H54 (cell line): ENCODE measurements at regions not wholly inside any gene's neighbourhood (a gene's known extent, or its start where the extent isn't known, plus 50 kb on each side); places are given as distances from the start of the nearest gene placed in this dataset.

Source experiments
- DNase-seq: peaks from one replicate; pipeline ENCODE4 v3.0.0; 2011; ENCODE audit warnings: low spot score, mixed read lengths; ENCODE audit not compliant: insufficient read length
- FAIRE-seq: peaks from 3 replicates; lab custom pipeline; 2011; peaks lifted over from hg19 to GRCh38; lab: Jason Lieb, UNC
- POLR2A ChIP-seq: IDR thresholded peaks from 2 replicates; pipeline ENCODE4 v1.6.1; 2011; ENCODE audit warnings: low read depth, mild to moderate bottlenecking, low read length

DNA sequence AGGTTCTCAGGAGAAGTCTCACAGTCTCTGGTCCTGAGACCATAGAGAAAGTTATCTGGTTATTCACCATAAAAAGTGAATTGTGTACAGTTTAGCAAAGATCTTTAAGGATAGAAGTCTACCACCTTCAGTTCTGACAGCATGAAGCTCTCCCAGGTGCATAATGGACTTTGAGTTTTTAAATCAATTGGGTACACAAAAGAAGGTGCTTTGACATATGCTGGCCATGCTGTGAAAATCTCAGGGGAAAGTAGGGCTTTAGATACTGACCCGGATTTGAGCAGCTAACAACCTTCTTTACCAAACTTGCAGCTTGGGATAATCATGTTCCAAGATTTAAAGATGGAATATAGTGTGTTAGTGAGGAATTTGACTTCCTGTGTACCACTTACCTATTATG is 264.2 kb downstream of the ZSWIM6 start:
- no peak for TF ChIP-seq POLR2A
- DNase-seq, result no peak
- FAIRE-seq, result no peak

DNA sequence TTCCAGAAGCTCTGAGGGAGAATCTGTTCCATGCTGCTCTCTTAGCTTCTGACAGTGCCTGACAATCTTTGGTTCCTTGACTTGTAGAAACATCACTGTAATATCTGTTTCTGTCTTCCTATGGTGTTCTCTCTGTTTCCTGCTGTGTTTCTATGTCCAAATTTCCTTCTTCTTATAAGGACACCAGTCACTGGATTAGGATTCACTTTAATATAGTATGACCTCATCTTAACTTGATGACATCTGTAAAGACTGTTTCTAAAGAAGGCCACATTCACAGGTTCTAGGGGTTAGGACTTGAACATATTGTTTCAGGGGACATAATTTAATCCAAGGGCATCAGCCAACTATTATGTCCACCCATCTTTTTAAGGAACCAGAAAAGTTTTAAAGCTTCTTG is 265.6 kb downstream of the ZSWIM6 start:
- FAIRE-seq, result no peak
- DNase-seq, result no peak
- no peak for TF ChIP-seq POLR2A

DNA sequence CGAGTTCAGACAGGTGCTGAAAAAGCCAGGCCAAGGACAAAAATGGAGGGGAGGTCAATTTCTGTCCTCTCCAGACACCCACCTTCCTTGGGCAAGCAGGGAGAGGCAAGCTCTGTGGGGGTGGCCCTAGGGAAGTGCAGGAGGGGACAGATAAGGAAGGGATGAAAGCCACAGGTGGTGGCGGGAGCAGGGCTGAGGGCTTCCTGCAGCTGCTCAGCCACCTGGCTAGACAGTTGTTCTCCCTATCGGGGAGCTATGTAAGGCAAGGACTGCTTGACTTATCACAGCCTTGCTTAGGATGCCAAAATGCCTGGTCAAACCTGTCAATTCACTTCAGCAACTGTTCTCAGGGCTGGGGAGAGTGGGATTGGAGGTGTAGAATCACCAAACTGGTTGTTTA is 266.1 kb downstream of the ZSWIM6 start:
- no peak for DNase-seq
- TF ChIP-seq POLR2A, result no peak
- FAIRE-seq, result no peak

DNA sequence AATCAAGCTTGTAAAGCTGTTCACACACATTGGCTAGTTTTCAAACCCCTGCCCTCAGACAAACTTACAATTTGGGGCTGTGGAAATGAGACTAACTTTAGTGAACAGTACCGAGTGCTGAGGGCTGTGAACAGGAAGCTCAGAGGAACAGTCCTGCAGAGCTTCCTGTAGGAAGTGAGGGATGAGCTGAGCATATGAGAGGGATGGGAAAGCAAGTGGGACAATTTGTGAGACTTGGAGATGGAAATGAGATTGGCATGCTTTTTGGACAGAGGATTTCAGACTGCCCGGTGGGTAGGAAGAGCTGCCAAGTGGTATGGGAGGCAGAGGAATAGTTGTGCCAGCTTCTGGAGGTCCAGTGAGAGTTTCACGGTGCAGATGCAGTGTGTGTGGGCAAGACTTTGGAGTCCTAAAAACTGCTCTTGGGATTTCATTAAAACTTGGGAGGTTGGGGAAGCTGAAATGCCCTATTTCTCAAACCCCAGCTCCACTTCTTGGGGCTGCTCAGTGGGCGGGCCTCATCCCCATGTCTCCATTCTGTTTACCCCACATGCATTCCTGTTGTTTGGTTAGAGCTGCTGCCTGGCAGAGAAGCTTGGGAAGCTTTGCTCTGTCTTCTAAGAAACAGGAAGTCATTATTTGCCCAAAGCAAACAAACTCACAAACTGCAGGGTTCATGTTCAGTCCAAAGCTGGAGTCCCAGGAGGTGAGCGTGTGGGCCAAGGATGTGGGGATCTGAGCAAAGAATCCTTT is 267.5 kb downstream of the ZSWIM6 start:
- DNase-seq, result no peak
- TF ChIP-seq POLR2A, result no peak
- no peak for FAIRE-seq

DNA sequence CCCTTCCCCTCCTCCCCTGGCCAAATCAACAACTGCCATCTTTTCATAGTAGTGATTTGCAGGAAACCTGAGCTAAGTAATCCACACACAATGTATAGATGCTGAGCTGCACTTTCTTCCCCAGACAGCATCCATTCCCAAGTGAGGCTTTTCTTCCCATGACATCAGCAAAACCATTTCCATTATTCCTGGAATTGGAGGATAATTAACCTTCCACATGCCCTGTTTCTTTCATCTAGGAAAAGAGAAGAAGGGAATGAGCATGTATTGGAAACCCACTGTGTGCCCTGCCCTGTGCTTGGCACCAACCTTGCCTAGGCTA is 268.0 kb downstream of the ZSWIM6 start:
- TF ChIP-seq POLR2A, result no peak
- DNase-seq (no peak), FAIRE-seq (no peak)

DNA sequence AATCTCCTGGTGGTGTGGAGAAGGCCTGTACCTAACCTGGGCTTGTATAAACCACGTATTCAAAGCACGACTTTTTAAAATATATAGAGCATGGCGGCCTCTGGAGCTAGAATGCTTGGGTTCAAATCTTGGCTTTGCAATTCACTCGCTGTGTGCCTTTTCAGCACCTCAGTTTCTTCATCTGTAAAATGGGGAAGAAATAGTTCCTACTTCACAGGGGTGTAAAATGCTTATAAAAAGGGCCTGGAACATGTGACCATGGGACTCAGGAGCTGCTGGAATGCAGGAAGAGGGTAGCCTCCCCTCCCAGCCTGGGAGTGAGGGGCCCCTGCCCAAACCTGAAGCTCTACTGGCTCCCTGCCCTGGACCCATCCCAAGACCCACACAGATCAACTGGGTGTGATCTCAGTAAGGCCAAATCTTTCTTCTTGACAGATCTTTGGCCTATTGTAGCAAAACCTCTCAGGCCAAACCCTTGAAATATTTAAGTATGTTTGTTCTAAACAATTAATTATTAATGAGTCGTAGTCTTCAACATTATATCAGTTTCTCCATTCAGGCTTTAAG is 269.0 kb downstream of the ZSWIM6 start:
- no peak for TF ChIP-seq POLR2A
- no peak for FAIRE-seq
- no peak for DNase-seq

DNA sequence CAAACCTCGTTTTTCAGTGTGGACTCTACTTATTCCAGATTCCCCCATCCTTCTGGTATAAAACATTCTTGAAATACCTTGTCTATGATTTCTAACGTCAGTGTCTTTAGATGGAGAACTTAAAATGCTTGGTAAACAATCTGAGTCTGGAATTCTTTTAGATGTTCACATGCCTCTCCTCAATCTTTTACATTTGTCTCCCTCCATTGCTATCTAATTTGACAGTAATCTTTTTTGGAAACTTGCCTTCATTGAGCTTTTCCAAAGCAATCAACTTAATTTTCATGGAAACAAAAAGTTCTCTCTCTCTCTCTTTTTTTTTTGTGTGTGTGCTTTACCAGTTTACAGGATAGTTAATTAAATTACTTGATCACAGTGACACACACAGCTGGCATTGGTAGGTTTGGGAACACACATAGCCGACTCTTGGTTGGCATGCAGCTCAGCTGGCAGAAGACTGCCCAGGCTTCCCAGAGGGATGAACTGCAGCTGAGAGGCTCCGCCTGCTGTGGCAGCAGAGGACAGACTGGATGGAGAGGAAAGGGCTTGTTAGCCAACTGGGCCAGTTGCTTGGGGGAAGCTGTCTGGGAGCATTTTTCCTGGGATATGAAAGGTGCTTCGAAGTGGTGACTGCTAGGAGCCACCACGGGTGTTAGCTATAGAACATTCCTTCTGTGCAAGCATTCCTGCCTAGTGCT is 271.3 kb downstream of the ZSWIM6 start:
- TF ChIP-seq POLR2A, result no peak
- FAIRE-seq, result no peak
- DNase-seq, result no peak

DNA sequence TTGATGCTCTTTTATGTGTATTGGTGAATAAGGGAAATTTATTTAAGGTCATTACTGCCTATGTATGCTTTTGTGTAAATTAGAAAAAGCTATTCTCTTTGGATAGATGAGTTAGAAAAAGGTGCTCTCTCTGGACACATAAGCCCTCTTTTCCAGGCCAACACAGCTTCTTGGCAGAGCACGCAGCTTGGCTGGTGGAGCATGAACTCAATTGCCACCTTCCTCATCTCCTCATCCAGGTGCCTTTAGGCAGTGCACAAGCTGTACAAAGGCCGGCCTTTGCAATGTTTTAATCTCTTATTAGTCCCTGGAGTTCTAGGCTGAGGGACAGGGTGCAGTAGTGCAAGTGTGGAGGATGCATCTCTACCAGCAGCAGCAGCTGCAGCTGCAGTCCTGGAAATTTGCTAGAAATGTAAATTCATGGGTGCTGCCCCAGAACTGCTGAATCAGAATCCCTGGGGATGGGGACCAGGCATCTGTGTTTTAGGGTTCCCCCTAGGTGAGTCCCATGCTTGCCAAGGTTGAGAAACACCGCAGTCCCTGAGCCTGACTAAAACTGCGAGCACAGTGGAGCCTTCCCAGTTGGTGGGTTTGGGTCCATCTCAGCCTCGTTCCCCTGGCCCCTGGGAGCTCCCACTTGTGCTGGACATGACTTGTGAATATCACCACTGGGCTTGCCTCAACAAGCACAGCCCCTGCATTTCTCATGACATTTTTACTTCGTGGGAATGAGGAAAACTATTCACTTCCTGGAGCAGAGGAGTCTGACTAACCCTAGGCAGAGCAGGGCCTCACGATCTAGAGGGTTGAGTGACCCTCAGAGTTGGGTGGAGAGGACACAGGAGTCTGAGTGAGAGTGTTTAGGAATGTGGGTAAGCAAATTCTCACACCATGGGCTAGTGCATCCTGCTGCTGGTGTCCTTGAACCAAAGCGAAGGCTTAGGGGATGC is 272.3 kb downstream of the ZSWIM6 start:
- FAIRE-seq (no peak), DNase-seq (no peak)
- TF ChIP-seq POLR2A, result no peak

DNA sequence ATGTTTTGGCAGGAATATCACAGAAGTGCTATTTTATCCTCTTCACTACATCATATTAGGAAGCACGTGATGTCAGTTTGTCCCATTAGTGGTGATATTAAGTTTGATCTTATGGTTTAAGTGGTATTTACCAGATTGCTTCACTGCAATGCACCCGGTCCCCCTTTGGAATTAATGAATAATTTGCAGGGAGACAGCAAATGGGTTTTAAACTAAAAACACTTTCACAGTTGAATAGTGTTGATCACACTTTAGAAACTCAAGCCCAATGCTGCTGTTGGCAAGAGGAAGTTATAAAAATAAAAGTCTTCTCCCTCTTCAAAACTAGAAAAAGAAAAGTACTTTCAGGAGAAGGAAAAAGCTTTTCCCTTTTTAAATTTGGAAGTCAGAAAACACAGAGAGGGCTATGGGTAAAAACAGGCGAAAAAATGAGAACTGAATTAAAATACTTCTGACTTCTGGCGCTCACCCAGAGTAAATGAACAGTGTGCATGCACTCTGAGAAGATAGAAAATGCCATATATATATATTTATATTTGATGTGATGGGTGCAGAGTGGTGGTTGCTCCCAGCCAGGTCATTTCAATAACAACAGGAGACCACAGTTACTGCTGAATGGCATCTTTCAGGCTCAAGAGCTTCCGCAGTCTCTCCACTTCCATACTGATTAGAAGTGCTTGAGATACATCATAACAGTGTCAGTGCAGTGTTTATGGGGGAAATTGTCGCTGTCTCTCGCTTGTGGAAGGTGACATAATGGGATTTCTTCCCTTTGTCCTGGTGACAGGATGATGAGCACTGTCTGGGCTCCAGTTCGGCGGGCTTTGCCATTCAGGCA is 278.0 kb downstream of the ZSWIM6 start:
- no peak for TF ChIP-seq POLR2A
- no peak for FAIRE-seq
- no peak for DNase-seq

DNA sequence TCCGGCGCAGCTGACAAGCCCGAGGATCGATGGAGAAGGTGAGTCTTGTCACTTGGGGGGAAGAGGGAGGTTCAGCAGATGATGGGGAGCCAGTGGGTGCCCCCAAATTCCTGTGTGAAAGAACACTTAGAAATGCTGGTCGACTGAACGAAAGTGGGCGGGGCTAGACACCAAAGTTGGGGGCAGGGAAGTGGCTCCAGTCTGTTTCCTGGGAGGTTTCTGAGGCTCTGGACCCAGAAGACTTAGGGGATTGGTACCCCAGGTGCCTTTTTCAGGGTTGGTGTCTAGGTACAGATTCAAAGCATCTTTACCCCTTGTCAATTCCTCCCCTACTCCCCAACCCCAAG is 278.6 kb downstream of the ZSWIM6 start:
- TF ChIP-seq POLR2A, result no peak
- FAIRE-seq (no peak), DNase-seq (no peak)

DNA sequence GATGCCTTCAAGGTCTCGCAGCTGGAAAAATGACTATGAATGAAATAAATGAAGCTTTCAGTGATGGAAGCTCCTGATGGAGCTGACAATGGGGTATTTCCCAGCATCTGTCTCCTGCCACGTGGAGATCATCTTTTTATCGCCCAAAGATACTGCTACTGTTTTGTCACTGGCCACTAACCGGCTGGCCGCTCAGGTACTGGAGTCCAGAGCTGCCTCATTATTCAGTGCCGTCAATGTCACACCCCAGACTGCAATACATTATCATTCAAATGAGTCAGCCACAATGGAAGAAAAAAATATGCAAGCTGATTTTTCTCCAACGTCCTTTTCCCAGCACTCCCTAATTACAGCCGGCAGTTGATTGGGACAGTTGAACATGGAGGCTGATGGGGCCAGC is 280.4 kb downstream of the ZSWIM6 start:
- no peak for TF ChIP-seq POLR2A

DNA sequence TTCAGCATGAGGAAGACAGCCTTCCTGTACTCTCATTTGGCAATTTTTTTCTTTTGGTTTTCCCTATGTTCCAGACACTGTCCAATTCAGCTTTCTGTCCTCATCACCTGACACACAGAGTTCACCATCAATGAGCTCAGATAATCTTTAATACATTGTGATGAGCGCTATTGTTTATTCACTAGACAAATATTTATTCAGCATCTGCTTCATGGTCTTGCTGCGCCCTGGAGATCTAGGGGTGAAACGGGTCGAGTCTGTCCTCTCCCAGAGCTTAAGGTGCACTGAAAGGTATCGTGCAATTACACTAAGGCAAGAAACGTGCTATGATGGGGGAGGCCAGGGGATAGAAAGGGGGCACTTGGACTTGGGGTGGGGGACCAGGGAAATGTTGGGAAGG is 281.6 kb downstream of the ZSWIM6 start:
- TF ChIP-seq POLR2A, result no peak
- DNase-seq (no peak), FAIRE-seq (no peak)

More for the DNA sequence above, 280.4 kb downstream of the ZSWIM6 start:
- DNase-seq (no peak), FAIRE-seq (no peak)

DNA sequence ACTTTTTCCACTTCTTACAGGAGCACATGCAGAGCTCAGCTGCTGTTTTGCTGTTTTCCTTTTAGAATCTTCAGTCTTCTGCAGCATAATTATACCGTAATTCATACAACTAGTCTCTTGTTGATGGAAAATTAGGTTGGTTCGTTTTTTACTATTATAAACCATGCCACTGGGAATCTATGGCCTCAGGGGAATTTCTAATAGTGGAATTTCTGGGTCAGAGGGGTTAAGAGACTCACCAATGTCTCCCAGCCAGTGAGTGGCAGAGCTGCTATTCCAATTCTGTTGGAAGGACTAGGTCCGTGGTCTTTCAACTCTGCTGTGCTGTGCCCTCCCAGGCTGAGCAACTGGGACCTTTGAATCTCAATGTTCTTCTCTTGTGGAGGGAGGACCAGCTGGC is 282.5 kb downstream of the ZSWIM6 start:
- FAIRE-seq (no peak), DNase-seq (no peak)
- no peak for TF ChIP-seq POLR2A
